Endothelial cell of umbilical vein (primary cell): ENCODE measurements at regions not wholly inside any gene's neighbourhood (a gene's known extent, or its start where the extent isn't known, plus 50 kb on each side); places are given as distances from the start of the nearest gene placed in this dataset.

Experiments
- BruUV-seq: library from RNA; stranded (reverse); fragments of 400-500 nt; replicated peaks from 2 replicates; lab custom pipeline; 2021; lab: Mats Ljungman, UMichigan
- CTCF ChIA-PET: fragments of 300-600, 350-600 bp; sonication (Branson Sonifier 250); formaldehyde crosslinking; loops from one replicate; lab custom pipeline; 2021; ENCODE audit warnings: antibody characterized with exemption, inconsistent platforms; lab: Charles Lee
- POLR2A ChIA-PET: fragments of 300-600, 350-600 bp; sonication (Branson Sonifier 250); formaldehyde crosslinking; loops from one replicate; lab custom pipeline; 2021; ENCODE audit warnings: antibody characterized with exemption, inconsistent platforms; lab: Charles Lee
- DNase-seq: peaks from one replicate; pipeline ENCODE4 v3.0.0-alpha.2; 2011; ENCODE audit warnings: low read depth, low spot score
- FAIRE-seq: peaks from 2 replicates; lab custom pipeline; 2011; peaks lifted over from hg19 to GRCh38; lab: Jason Lieb, UNC
- H2AFZ ChIP-seq: 2 replicates; pipeline ENCODE4 v1.6.0; 2012; ENCODE audit warnings: low read depth, low read length, control low read depth, inconsistent platforms
- H3K27ac ChIP-seq: 2 replicates; pipeline ENCODE4 v1.5.1; 2011; ENCODE audit warnings: low read depth, mild to moderate bottlenecking, control low read depth, low read length, moderate library complexity; ENCODE audit not compliant: insufficient read depth
- H3K27me3 ChIP-seq, 2 experiments: 2 replicates each; pipeline versions ENCODE4 v1.6.0 to v1.6.1; 2011; ENCODE audit warnings: low read length in 2 of 2, mixed read lengths in 1 of 2; ENCODE audit not compliant: control insufficient read depth in 2 of 2, insufficient read depth in 2 of 2
- H3K36me3 ChIP-seq, 2 experiments: 2 replicates in 1 of 2; 3 replicates in 1 of 2; pipeline ENCODE4 v1.5.1; 2011; ENCODE audit warnings: low read length in 2 of 2, mild to moderate bottlenecking in 1 of 2, moderate library complexity in 1 of 2; ENCODE audit not compliant: control insufficient read depth in 2 of 2, insufficient read depth in 2 of 2; ENCODE audit errors: extremely low read depth in 1 of 2
- H3K4me1 ChIP-seq: 3 replicates; pipeline ENCODE4 v1.5.1; 2011; ENCODE audit warnings: mild to moderate bottlenecking, low read length; ENCODE audit not compliant: control insufficient read depth, insufficient read depth; ENCODE audit errors: extremely low read depth
- H3K4me2 ChIP-seq: 2 replicates; pipeline ENCODE4 v1.6.1; 2011; ENCODE audit warnings: low read length, control low read depth, mixed read lengths; ENCODE audit not compliant: insufficient read depth
- H3K4me3 ChIP-seq, 3 experiments: fragments of 200-600 bp in 1 of 3; sonication (generic), shearing (Covaris generic) in 1 of 3; replicated peaks in 1 of 3; 2 replicates each; pipeline ENCODE4 v1.5.1; 2011 to 2016; ENCODE audit warnings: control low read depth in 3 of 3, low read length in 3 of 3, mild to moderate bottlenecking in 2 of 3, inconsistent platforms in 1 of 3, low read depth in 1 of 3, moderate library complexity in 1 of 3; ENCODE audit not compliant: insufficient read depth in 1 of 3
- H3K79me2 ChIP-seq: 2 replicates; pipeline ENCODE4 v1.6.0; 2012; ENCODE audit warnings: low read length, inconsistent platforms; ENCODE audit not compliant: control insufficient read depth, insufficient read depth
- H3K9ac ChIP-seq: replicated peaks from 2 replicates; pipeline ENCODE3; 2011; ENCODE audit warnings: low read length, control low read depth; ENCODE audit not compliant: insufficient read depth; ENCODE audit errors: extremely low read depth
- H3K9me1 ChIP-seq: replicated peaks from 3 replicates; pipeline ENCODE4 v1.6.0; 2011; ENCODE audit warnings: mild to moderate bottlenecking, low read length; ENCODE audit not compliant: control insufficient read depth, insufficient read depth; ENCODE audit errors: extremely low read depth
- H3K9me3 ChIP-seq: replicated peaks from 2 replicates; pipeline ENCODE4 v1.5.1; 2012; ENCODE audit warnings: low read length, inconsistent platforms; ENCODE audit not compliant: control insufficient read depth, insufficient read depth
- H4K20me1 ChIP-seq: replicated peaks from 2 replicates; pipeline ENCODE3; 2011; ENCODE audit warnings: mild to moderate bottlenecking, low read length; ENCODE audit not compliant: control insufficient read depth, insufficient read depth; ENCODE audit errors: extremely low read depth
- EZH2 ChIP-seq: IDR thresholded peaks from 2 replicates; pipeline ENCODE4 v1.6.1; 2012; ENCODE audit warnings: borderline replicate concordance, low read depth, mild to moderate bottlenecking, moderate library complexity, low read length, inconsistent platforms; ENCODE audit not compliant: severe bottlenecking
- FOS ChIP-seq: IDR thresholded peaks from 2 replicates; pipeline ENCODE4 v1.6.1; 2011; ENCODE audit warnings: mild to moderate bottlenecking, low read length, moderate library complexity, borderline replicate concordance; ENCODE audit not compliant: insufficient read depth
- JUN ChIP-seq: IDR thresholded peaks from 2 replicates; pipeline ENCODE4 v1.6.1; 2011; ENCODE audit warnings: borderline replicate concordance, low read depth; ENCODE audit not compliant: insufficient read length, insufficient read depth
- MYC ChIP-seq: IDR thresholded peaks from one replicate; pipeline ENCODE4 v1.6.1; 2011; ENCODE audit warnings: mild to moderate bottlenecking, low read depth, low read length
- POLR2A ChIP-seq: IDR thresholded peaks from 2 replicates; pipeline ENCODE4 v1.6.1; 2012; ENCODE audit warnings: low read depth, mild to moderate bottlenecking, control low read depth, low read length
- POLR2AphosphoS5 ChIP-seq: IDR thresholded peaks from 2 replicates; pipeline ENCODE4 v1.6.1; 2012; ENCODE audit warnings: low read depth, mild to moderate bottlenecking, control low read depth, low read length, moderate library complexity; ENCODE audit not compliant: insufficient read depth
- dilution Hi-C: fragments of 300-500 bp; cut with MboI; formaldehyde crosslinking; loops from one replicate; pipeline ENCODE4 v1.15.0; 2019; ENCODE audit warnings: low sequenced_read_pairs; ENCODE audit not compliant: extremely low pct_ligation_motif_present
- intact Hi-C: fragments of 100-400 bp; cut with micrococcal nuclease; formaldehyde crosslinking; loops from one replicate; pipeline ENCODE4 v1.10.0; 2022
- TF ChIP-seq, protein P1 (sequence below): IDR thresholded peaks from 2 replicates; pipeline ENCODE4 v1.6.1; 2011; ENCODE audit not compliant: insufficient read depth, insufficient read length
- TF ChIP-seq, protein P2 (sequence below), 2 donors: IDR thresholded peaks; 1 replicate in 1 of 2; 2 replicates in 1 of 2; pipeline ENCODE4 v1.5.1; 2011; ENCODE audit warnings: low read length in 2 of 2, mild to moderate bottlenecking in 2 of 2, moderate library complexity in 2 of 2, control low read depth in 1 of 2, inconsistent platforms in 1 of 2, low read depth in 1 of 2; ENCODE audit not compliant: insufficient read depth in 1 of 2; ENCODE audit errors: extremely low read depth in 1 of 2

- FAIRE-seq (no peak), DNase-seq (no peak)
- dilution Hi-C loops: no loop called here
- TF ChIP-seq POLR2A (no peak), FOS (no peak), POLR2AphosphoS5 (no peak), MYC (no peak), EZH2 (no peak), JUN (no peak)
- TF ChIP-seq, protein P1, sequence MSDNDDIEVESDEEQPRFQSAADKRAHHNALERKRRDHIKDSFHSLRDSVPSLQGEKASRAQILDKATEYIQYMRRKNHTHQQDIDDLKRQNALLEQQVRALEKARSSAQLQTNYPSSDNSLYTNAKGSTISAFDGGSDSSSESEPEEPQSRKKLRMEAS: no peak
- TF ChIP-seq, protein P2, sequence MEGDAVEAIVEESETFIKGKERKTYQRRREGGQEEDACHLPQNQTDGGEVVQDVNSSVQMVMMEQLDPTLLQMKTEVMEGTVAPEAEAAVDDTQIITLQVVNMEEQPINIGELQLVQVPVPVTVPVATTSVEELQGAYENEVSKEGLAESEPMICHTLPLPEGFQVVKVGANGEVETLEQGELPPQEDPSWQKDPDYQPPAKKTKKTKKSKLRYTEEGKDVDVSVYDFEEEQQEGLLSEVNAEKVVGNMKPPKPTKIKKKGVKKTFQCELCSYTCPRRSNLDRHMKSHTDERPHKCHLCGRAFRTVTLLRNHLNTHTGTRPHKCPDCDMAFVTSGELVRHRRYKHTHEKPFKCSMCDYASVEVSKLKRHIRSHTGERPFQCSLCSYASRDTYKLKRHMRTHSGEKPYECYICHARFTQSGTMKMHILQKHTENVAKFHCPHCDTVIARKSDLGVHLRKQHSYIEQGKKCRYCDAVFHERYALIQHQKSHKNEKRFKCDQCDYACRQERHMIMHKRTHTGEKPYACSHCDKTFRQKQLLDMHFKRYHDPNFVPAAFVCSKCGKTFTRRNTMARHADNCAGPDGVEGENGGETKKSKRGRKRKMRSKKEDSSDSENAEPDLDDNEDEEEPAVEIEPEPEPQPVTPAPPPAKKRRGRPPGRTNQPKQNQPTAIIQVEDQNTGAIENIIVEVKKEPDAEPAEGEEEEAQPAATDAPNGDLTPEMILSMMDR (IDR thresholded peaks at IDR 0.05; ENCODE audit: extremely low read depth in 1 of 2, insufficient read depth in 1 of 2, low read depth in 1 of 2, low read length in 2 of 2): no peak
- H4K20me1 ChIP-seq: no peaks in the 10 kb centered on the region
- no peak overlapping the region for H2AFZ ChIP-seq
- no peak overlapping the region for H3K27ac ChIP-seq
- H3K36me3 ChIP-seq: no peaks in the 10 kb centered on the region
- no peaks in the 10 kb centered on the region for H3K4me1 ChIP-seq
- no peaks in the 10 kb centered on the region for H3K9me3 ChIP-seq
- ChIA-PET POLR2A (no interaction called here), CTCF (no interaction called here)
- no peak overlapping the region for H3K9ac ChIP-seq
- BruUV-seq: no TSS peak
- intact Hi-C loops: no loop called here
- no peaks in the 10 kb centered on the region for H3K79me2 ChIP-seq
- no peak overlapping the region for H3K4me3 ChIP-seq
- H3K27me3 ChIP-seq: peaks cover 0 to 3% of the 10 kb centered on the region in 2 experiments
- H3K9me1 ChIP-seq: no peaks in the 10 kb centered on the region
- H3K4me2 ChIP-seq: no peak overlapping the region
Observed at GRCh38 chr6:89013438-89013837, 50.0 kb upstream of the RNGTT start.
